BE2C (cell line): ENCODE measurements at regions not wholly inside any gene's neighbourhood (a gene's known extent, or its start where the extent isn't known, plus 50 kb on each side); places are given as distances from the start of the nearest gene placed in this dataset.
A peak's percentile ranks its signal among the peaks of the same experiment; 100 is the strongest.

ENCODE experiments used
- DNase-seq: peaks from one replicate; pipeline ENCODE4 v3.0.0-alpha.2; 2020
- H3K27me3 ChIP-seq: fragments of 250-450 bp; sonication (Bioruptor Pico); 2 replicates; pipeline ENCODE4 v1.5.1; 2020; ENCODE audit warnings: mild to moderate bottlenecking
- H3K36me3 ChIP-seq: fragments of 250-450 bp; sonication (Bioruptor Pico); 2 replicates; pipeline ENCODE4 v1.5.1; 2020; ENCODE audit warnings: mild to moderate bottlenecking
- H3K4me1 ChIP-seq: fragments of 250-450 bp; sonication (Bioruptor Pico); 2 replicates; pipeline ENCODE4 v1.5.1; 2020
- H3K4me3 ChIP-seq: 2 replicates; pipeline ENCODE4 v1.5.1; 2011; ENCODE audit warnings: low read depth, low read length
- H3K9me3 ChIP-seq: fragments of 250-450 bp; sonication (Bioruptor Pico); 2 replicates; pipeline ENCODE4 v1.5.1; 2020
- CTCF ChIP-seq: IDR thresholded peaks from 2 replicates; pipeline ENCODE4 v1.5.1; 2012; ENCODE audit warnings: mild to moderate bottlenecking, low read depth, low read length

GRCh38 chr15:34647569-34648293, 64.3 kb upstream of the GOLGA8B start:
- no peak for TF ChIP-seq CTCF
- no peaks in the 10 kb centered on the region for H3K27me3 ChIP-seq
- H3K9me3 ChIP-seq, result no peaks in the 10 kb centered on the region
- no peak overlapping the region for H3K4me3 ChIP-seq
- no peaks in the 10 kb centered on the region for H3K4me1 ChIP-seq
- H3K36me3 ChIP-seq, result no peaks in the 10 kb centered on the region
- peak; percentile 57 for DNase-seq

GRCh38 chr15:34646918-34647317, 63.5 kb upstream of the GOLGA8B start:
- no peaks in the 10 kb centered on the region for H3K9me3 ChIP-seq
- DNase-seq, result no peak
- no peaks in the 10 kb centered on the region for H3K36me3 ChIP-seq
- H3K27me3 ChIP-seq, result no peaks in the 10 kb centered on the region
- no peak overlapping the region for H3K4me3 ChIP-seq
- H3K4me1 ChIP-seq, result no peaks in the 10 kb centered on the region
- no peak for TF ChIP-seq CTCF

GRCh38 chr15:34644851-34645250, 61.4 kb upstream of the GOLGA8B start:
- H3K9me3 ChIP-seq, result no peaks in the 10 kb centered on the region
- no peak for DNase-seq
- H3K4me1 ChIP-seq, result no peaks in the 10 kb centered on the region
- H3K27me3 ChIP-seq, result no peaks in the 10 kb centered on the region
- TF ChIP-seq CTCF, result no peak
- no peaks in the 10 kb centered on the region for H3K36me3 ChIP-seq
- H3K4me3 ChIP-seq, result no peak overlapping the region

- Histone ChIP-seq H3K4me1 (no peaks in the 10 kb centered on the region), H3K36me3 (no peaks in the 10 kb centered on the region), H3K9me3 (no peaks in the 10 kb centered on the region), H3K4me3 (no peak overlapping the region), H3K27me3 (no peaks in the 10 kb centered on the region)
- no peak for DNase-seq
- TF ChIP-seq CTCF, result no peak
Measured at GRCh38 chr15:34644061-34644460, 60.6 kb upstream of the GOLGA8B start.

- H3K9me3 ChIP-seq, result no peaks in the 10 kb centered on the region
- no peak overlapping the region for H3K4me3 ChIP-seq
- H3K27me3 ChIP-seq, result no peaks in the 10 kb centered on the region
- no peak for TF ChIP-seq CTCF
- no peaks in the 10 kb centered on the region for H3K4me1 ChIP-seq
- no peaks in the 10 kb centered on the region for H3K36me3 ChIP-seq
- DNase-seq, result peak; percentile 66
Measured at GRCh38 chr15:34642247-34642646, 58.8 kb upstream of the GOLGA8B start.

GRCh38 chr15:34640661-34641060, 57.2 kb upstream of the GOLGA8B start:
- Histone ChIP-seq H3K27me3 (no peaks in the 10 kb centered on the region), H3K4me1 (no peaks in the 10 kb centered on the region), H3K4me3 (no peak overlapping the region), H3K9me3 (no peaks in the 10 kb centered on the region), H3K36me3 (no peaks in the 10 kb centered on the region)
- DNase-seq, result no peak
- no peak for TF ChIP-seq CTCF
